Omental fat pad (tissue), 3 donors: ENCODE measurements at regions not wholly inside any gene's neighbourhood (a gene's known extent, or its start where the extent isn't known, plus 50 kb on each side); places are given as distances from the start of the nearest gene placed in this dataset.
"Not testable (repeated sequence)": the region's sequence is repeated elsewhere in the genome, so short reads cannot be mapped to it uniquely, and the experiment has no call there.

Source experiments
- ATAC-seq: fragments of 150-250 bp; one replicate; pipeline ENCODE4 v1.9.1; 2016; ENCODE audit warnings: mild to moderate bottlenecking, moderate library complexity; ENCODE audit not compliant: low FRiP score
- DNase-seq: peaks from one replicate; pipeline ENCODE4 v3.0.0-alpha.2; 2019; ENCODE audit warnings: low spot score
- CTCF ChIP-seq, 3 donors: fragments of 450-650 bp; IDR thresholded peaks; one replicate each; pipeline ENCODE4 v1.5.1; 2016 to 2017; ENCODE audit warnings: antibody characterized with exemption in 3 of 3, mild to moderate bottlenecking in 3 of 3, moderate library complexity in 2 of 3

DNA sequence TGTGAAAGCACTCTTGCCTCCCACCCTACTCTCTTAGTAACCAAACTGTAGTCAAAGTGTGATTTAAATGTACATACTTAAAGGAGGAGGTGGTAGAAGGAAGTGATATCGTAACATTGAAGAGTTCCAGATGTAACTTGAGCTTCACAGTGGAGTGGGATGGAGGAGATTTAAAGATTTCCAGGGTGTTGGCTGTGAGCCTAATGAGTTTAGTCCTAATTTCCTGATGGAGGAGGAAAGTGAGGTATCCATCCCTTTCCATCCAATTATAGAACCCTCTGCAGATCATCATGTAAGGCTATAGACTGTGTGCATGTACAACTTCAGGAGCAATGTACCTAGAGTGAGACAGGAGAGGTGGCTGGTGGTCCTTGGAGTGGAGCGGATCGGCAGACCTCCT, 1163.9 kb upstream of the SEMA6A start:
- no peak for TF ChIP-seq CTCF (IDR thresholded peaks at IDR 0.05)
- ATAC-seq = no peak
- DNase-seq = no peak

DNA sequence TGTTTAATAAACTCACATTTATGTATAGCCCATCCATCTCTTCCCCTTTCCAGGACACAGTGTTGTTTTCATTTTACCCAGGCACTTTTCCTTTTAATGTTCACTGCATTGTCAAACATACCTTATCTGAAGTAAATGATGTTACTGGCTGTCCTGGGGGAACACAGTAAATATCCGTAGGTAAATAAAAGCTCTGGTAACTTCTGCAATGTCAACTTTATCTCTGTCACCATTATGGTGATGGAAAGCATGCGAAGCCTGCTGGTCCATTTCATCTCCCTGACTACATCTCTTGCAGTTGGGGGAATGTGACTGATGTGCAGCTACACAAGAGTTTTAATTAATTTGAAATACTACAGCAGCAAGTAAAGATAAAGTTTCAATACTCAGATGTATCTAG, 1162.1 kb upstream of the SEMA6A start:
- ATAC-seq (no peak), DNase-seq (no peak)
- no peak for TF ChIP-seq CTCF (IDR thresholded peaks at IDR 0.05)

DNA sequence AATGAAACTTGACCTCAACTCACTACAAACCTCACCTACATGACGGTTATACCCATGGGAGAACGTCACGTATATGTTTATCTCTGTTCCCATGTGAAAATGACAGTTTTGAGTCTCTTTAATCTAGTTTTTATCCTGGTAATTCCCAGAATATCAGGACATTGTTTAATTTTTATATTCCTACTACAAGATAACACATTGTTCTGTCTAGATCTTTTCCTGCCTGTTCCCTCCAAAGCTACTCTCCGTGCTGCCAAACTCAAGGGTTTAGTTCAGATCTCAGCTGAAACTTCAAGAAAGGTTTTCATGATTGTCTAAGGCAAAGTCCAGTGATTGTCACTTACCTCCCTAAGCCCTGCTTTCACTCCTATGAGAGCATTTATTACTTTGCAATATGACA, 1159.4 kb upstream of the SEMA6A start:
- TF ChIP-seq CTCF (IDR thresholded peaks at IDR 0.05) = no peak
- no peak for ATAC-seq
- DNase-seq = no peak

DNA sequence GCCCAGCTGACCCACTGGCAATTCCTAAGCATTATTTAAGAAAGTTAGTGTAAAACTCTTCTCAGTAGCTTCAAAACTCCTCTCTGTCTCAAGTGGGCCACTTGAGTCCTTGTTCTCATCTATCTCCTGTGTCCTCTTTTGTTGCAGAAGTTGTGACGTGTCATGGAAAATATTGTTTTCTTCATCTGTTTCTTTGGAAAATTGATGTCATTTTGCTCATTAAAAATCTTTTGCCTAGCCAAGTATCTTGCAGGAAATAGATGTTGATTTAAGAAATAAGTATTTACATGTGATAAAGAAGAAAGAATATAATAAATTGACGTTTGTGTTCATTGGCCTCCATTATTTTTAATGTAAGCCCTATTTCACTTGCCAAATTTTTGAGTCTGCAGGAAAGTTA, 1158.4 kb upstream of the SEMA6A start:
- ATAC-seq = no peak
- no peak for DNase-seq
- no peak for TF ChIP-seq CTCF (IDR thresholded peaks at IDR 0.05)

DNA sequence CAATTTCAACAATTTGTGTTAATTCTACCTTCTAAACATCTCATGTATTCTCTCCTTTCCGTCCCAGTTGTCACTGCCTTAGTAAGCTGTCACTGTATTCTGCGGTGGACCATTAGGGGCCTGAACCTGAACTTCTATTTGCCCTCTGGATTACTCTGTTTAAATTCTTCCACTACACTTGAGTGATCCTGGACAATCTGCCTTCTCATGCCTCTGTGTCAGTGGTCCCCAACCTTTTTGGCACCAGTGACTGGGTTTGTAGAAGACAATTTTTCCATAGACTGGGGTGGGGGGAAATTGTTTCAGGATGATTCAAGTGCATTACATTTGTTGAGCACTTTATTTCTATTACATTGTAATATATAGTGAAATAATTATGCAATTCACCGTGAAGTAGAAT, 1157.6 kb upstream of the SEMA6A start:
- DNase-seq = no peak
- no peak for ATAC-seq
- no peak for TF ChIP-seq CTCF (IDR thresholded peaks at IDR 0.05)

- DNase-seq = no peak
- TF ChIP-seq CTCF (IDR thresholded peaks at IDR 0.05) = no peak
- no peak for ATAC-seq
Measured at GRCh38 chr5:117731446-117731845, 1156.8 kb upstream of the SEMA6A start.

DNA sequence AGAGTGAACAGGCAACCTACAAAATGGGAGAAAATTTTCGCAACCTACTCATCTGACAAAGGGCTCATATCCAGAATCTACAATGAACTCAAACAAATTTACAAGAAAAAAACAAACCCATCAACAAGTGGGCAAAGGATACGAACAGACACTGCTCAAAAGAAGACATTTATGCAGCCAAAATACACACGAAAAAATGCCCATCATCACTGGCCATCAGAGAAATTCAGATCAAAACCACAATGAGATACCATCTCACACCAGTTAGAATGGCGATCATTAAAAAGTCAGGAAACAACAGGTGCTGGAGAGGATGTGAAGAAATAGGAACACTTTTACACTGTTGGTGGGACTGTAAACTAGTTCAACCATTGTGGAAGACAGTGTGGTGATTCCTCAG, 1146.2 kb upstream of the SEMA6A start:
- not testable (repeated sequence) for ATAC-seq, DNase-seq

GRCh38 chr5:117719413-117719812, 1144.8 kb upstream of the SEMA6A start:
- no peak for DNase-seq
- TF ChIP-seq CTCF (IDR thresholded peaks at IDR 0.05) = no peak
- ATAC-seq = no peak
